OCI-M1 (cell line): ENCODE measurements at regions not wholly inside any gene's neighbourhood (a gene's known extent, or its start where the extent isn't known, plus 50 kb on each side); places are given as distances from the start of the nearest gene placed in this dataset.

Source experiments
- DNase-seq: peaks from one replicate; lab custom pipeline; 2025; lab: John Stamatoyannopoulos, UW

DNA sequence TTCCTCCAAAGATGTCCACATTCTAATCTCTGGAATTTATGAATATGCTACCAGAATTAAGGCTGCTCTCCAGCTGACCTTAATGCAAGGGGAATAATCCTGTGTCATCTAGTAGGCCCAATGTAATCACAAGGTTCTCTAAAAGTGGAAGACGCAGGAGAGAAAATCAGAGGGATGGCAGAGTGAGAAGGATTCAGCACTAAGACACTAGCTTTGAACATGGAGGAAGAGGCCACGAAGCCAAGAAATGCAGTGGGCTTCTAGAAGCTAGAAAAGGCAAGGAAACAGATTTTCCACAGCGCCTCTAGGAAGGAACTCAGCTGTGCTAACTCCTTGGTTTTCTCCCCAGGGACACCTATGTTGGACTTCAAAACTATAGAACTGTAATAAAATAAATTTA is 240.7 kb upstream of the TRAM1L1 start:
- no peak for DNase-seq

DNA sequence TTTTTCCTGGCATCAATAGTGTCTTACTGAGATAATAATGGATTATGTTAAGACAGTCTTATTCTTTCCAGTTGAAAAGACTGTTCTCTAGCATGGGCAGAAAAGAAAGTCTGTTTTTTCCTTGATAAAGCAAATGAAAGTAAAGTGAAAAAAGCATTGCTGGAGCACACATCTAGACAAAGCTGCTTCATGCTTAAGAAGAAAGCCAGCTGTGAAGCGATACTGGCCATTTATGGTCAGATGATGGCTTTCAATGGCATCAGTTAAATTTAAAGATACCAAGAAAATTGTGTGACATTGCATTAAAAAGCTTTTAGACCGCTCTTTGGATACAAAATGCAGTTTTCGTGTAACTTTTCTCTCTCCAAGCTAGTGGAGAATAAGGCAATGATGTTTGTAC is 242.1 kb upstream of the TRAM1L1 start:
- peak; percentile 30 for DNase-seq

DNA sequence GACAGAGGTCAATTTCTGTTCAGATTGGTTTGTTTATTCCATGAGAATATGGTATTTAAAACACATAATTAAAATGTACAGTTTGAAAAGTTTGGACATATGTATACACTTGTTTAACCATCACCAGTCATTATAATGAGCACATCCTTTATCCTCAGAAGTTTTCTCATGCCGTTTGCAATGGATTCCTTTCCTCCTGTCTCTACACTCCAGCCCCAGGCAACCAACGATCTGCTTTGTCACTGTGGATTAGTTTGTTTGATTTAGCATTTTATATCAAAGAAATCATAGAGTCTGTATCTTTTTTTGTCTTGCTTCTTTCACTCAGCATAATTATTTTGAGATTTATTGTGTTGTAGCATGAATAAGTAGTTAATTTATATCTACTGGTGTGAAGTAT is 243.0 kb upstream of the TRAM1L1 start:
- DNase-seq: no peak

DNA sequence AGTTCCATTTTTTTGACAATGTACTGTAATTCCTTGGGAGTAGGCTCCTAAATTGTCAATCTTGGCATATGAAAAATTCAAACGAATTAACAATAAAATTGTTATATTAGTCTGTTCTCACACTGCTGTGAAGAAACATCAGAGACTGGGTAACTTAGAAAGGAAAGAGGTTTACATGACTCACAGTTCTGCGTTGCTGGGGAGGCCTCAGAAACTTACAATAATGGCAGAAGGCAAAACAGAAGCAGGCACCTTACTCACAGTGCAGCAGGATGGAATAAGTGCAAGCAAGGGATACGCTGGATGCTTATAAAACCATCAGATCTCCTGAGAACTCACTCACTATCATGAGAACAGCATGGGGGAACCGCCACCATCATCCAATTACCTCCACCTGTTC is 246.4 kb upstream of the TRAM1L1 start:
- no peak for DNase-seq

DNA sequence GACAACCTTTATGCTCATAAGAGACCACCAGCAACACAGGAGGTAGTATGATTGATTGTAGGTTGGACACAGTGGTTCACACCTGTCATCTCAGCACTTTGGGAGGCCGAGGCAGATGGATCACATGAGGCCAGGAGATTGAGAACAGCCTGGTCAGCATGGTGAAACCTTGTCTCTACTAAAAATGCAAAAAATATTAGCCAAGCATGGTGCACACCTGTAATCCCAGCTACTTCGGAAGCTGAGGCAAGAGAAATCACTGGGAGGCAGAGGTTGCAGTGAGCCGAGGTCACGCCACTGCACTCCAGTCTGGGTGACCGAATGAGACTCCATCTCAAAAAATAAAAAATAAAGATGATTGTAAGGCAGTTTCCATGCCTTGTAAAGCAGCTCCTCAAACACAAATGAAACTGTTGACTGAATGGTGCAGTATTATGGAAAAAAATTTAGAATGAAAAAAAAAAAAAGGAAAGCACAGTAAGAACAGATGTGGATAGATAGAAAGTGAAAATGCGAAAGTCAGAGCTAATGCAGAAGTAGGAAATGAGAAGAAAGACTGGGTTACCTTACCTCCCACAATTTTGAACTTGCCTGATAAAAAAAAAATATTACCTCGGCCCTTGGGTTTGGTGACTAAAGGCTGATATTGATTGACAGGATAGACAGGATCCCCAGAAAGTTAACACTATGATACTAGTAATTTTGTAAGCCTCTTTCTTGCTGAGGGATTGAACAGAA is 249.2 kb upstream of the TRAM1L1 start:
- no peak for DNase-seq

DNA sequence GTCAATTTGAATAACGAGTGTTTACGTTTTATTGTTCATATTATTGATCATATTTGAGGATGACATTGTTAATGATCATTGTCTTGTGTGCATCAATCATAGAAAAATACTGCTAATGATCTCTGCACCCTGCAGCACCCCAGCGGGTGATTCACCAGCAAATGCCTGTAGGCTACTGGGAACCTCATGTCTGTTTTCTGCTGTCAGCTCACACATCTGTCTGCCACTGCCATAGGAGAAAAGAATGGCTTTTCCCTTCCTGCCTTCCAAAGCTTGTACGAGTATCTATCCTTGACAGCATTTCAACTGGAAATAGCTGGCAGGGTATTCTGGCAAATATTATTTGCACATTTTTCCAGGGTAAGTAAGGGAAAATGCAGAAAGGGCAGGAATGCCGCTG is 272.1 kb upstream of the TRAM1L1 start:
- DNase-seq: no peak

DNA sequence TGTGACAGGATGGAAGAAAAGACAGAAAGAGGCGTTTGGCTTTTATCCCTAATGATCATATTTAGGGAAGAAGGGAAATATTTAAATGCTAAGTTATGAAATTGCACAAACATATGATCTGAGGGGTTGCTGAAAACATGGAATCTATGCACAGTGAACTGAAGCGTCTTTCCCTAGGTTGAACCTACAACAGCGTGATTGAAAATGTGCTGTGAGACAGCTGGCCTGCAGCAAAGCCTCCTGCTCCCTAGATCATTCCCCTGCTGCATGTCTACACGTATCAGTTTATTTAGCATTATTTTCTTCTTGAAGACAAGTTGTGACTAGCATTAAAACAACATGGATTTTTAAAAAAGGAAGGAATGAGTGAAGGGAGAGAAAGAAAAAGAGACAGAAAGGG is 272.5 kb upstream of the TRAM1L1 start:
- DNase-seq: no peak

DNA sequence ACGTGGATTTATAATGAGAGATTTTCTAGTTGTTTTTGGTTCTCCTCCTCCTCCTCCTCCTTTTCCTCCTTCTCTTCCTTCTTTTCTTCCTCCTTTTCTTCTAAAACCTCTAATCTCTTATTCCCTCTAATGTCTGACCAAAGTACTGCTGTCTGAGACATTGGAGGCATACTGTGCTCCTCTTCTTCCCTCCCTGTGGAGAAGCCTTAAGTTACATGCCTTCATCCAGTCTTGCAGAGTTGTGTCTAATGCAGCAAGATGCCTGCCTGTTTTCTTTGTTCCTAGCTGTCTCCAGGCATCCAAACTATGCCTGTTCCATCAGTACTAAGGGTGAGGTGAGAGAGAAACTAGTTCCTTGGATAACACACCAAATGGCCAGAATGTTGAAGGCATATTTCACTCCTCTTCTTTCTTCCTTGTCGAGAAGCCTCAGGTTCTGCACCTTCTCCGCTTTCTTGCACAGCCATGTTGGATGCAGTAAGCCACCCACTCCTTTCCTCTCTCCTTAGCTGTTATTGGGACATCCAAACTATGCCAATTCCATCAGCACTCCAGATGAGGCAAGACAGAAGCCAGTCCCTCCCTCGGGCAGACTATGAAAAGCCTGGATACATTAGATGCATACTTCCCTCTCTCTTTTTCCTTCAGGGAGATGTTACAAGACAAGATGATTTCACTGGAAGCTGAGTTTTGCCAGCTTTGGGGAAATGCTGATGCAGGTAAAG is 285.7 kb upstream of the TRAM1L1 start:
- no peak for DNase-seq

DNA sequence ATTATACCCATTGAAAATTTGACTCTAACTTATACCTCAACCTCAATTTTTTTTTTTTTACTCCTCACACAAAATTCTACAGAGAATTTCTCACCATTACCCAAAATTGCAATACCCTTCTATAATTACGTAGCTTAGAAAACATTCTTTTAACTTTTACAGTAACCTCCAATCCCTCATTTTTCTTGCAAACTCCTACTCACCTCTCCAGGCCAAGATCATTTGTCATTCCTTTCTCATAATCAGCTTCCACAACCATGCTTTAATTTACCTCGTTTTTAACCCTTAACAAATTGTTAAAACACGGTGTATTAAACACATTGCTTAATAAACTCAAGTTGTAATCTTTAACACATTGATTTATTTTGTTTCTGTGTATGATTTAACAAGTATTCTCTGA is 289.7 kb upstream of the TRAM1L1 start:
- no peak for DNase-seq

DNA sequence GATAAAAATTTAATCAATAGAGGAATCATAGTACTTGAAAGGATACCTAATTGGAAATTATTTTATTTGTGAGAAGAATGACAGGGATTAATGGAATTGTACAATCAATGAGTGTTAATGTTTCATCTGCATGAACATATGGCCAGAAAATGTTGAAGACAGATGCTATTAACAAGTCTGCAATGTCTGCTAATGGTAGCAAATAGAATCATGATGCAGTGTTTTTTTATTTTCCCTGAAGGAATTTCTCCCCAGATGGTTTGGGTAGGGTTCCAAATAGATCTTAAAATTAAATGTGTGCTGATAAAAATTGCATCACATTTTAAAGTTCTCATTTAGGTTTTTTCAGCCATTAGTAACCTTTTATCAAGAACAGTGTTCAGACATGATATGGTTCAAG is 291.3 kb upstream of the TRAM1L1 start:
- DNase-seq: no peak

DNA sequence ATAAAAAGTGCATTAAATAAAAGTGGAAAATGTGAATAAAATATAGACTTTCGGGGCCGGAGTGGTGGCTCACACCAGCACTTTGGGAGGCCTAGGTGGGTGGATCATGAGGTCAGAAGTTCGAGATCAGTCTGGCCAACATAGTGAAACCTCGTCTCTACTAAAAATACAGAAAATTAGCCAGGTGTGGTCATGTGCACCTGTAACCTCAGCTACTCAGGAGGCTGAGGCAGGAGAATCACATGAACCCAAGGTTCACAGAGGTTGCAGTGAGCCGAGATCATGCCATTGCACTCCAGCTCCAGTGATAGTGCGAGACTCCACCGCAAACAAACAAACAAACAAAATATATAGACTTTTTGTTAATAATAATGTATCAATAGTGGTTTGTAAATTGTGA is 293.6 kb upstream of the TRAM1L1 start:
- no peak for DNase-seq

DNA sequence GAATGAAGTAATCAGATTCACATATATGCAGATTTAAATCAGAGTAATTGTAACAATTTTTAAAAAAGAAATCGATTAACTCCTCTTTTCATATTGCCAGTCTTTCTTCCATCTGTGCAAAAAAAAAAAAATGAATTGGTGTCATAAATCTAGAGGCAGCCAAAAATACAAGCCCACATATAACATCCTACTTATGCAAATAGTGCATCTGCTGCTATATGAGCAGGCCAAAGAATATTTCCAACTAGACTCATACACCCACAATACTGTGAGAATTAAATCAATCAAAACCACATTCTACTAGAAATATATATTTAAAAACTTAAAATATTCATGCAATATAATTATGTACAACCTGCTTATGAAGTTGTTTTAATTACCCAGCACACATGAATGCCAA is 298.1 kb upstream of the TRAM1L1 start:
- DNase-seq: no peak

DNA sequence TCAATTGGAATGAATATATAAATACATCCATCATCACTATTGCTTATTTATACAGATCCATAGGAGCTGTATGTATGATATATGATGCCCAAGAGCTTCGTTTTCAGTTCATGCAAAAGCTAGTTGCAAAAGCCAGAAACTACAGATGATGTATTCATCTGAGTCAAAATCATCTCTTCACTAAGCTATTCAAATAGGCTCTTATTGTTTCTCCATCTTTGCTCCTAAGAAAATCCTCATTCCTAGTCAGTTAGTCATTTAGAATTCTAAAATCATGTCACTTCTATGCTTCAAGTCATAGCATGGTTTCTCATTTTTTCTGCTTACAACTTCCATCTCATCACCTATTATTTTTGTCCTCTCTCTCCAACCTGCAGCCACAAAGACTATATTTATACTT is 300.1 kb upstream of the TRAM1L1 start:
- DNase-seq: no peak

DNA sequence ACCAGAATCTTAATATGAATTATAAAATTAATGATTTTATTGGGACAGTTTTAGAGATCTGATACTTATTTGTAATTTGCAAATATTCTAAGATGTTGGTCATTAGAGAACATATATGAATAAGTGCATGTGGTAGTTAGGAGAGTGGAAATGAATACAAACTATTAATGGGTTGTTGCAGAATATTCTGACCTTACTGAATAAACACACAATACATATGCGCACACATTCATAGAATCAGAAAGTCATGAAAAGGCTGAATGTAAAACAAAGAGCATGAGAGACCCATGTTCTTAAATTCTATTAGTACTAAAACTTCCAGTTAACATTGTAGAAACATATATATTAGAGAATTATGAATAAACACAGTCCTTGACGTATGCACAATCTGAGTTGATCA is 301.7 kb upstream of the TRAM1L1 start:
- DNase-seq: no peak

DNA sequence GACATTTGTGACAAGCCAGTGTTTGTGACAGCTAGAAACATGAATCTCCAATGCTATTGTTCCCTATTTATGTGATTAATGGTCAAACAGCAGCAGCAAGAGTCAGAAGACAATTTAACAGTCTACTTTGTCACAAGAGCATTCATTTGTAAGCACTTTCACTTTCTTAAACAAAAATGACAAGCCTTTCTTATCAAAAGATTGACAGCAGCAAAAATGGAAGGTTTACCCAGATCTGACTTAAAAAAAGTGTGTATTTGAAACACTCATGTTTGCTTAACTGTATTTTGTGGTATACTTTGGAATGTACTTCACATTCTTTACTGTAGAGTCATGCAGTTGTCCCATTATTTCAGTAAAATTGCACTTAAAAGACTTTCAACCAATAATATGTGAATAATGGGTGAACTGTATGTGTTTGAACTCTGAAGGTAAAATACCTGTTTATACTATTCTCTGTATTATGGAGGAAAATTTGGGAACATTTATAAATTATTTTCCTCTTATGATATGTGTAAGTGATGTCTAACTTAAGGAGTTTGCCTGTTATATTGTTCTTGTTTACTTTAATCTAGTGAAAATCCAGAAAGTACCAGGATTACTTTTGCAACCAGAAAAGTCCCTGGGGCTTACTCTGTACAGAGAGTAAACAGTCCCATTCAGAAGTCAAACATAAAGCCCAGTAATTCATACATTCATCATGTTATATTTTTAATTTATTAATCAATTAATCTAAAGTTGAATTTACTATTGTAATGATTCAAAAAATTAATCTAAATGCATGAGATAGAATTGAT is 314.9 kb upstream of the TRAM1L1 start:
- peak; percentile 53 for DNase-seq

DNA sequence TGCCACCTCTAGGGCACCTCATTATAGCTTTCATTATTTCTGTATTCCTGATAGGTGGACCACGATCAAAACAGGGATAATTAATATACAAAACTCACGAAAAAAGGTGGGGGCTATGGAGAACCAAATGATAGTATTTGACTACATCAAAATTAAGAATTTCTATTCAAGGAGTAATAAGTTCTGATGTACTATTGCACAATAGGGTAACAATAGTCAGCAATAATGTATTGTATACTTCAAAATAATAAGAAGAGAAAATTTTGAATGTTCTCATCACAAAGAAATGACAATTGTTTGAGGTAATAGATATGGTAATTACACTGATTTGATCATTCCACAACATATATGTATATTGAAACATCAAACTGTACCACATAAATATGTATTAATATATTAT is 327.3 kb upstream of the TRAM1L1 start:
- no peak for DNase-seq

DNA sequence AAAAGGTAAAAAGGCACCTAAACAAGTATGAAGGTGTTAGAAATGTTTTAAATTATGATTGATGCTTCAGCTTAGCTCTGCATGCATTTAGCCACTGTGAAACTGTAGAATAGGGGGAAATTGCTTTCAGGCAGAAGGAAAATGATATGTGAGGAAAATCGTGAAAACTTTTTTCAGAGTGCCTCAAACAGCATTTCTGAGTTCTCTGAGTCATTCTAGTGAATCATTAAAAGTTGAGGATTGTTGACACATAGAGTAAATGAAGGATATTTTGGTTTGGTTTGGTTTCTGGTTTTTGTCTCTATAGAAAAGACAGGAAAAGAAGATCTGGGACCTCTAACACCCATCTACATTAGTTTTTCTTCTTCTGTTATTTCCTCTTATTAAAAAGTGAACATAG is 332.5 kb upstream of the TRAM1L1 start:
- no peak for DNase-seq

DNA sequence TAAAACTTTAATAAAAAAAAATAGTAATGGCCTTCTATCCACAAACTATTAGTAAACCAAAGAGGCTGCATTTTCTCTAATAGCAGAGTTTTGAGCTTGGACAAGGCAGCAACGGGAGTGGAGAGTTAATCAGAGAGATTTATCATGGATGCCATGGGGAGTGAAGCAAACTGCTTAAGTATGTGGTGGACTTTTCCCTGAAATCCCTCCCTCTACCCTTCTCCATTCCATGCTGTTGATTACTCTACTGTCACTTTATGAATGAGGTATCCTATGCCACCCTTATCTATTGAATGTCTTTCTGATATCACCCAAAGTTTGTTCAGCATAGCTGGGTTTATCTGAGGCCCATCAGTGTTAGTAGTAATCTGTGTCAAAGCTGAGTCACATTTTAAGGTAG is 335.6 kb upstream of the TRAM1L1 start:
- DNase-seq: no peak

DNA sequence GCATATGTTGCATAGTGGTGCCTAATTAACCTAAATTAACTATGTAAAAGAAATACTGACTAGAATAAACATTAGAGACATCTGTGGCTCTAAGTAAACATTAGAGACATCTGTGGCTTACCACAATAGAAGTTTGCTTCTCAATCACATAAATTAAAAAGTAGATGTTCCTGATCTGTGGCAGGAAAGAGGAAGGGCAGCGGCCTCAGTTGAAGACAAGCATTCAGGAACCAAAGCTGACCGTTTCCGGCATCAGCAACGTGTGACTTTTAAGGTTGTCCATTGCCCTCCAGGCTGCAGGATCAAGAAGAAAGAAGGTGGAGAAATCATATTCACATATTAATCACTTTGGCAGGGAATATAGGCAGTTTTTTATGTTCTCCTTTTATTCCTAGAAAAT is 336.3 kb upstream of the TRAM1L1 start:
- no peak for DNase-seq

DNA sequence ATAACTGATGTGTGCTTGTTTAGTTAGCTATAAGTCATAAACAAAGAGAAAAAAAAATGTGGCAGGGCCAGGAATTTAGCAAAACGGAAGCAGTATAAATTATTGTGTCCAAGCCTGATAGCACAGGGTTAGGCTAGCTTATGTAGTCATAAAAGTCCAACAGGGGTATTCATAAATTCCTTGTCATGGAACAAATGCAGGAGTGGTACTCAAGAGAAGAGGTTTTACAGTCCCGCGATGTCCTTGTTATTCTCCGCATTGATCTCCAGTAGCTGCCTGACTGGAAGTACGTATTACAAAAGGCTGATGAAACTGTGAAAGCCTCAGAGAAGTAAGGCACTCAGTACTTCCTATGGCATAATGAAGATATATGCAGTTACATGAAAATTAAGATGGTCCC is 336.9 kb upstream of the TRAM1L1 start:
- no peak for DNase-seq

DNA sequence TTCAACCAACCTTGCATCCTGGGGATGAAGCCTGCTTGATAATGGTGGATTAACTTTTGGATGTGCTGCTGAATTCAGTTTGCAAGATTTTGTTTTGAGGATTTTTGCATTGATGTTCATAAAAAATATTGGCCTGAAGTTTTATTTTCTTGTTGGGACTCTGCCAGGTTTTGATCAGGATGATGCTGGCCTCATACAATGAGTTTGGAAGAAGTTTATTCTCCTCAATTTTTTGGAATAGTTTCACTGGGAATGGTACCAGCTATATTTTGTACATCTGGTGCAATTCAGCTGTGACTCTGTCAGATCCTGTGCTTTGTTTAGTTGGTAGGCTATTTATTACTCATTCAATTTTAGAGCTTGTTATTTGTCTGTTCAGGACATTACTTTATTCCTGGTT is 340.3 kb upstream of the TRAM1L1 start:
- no peak for DNase-seq

DNA sequence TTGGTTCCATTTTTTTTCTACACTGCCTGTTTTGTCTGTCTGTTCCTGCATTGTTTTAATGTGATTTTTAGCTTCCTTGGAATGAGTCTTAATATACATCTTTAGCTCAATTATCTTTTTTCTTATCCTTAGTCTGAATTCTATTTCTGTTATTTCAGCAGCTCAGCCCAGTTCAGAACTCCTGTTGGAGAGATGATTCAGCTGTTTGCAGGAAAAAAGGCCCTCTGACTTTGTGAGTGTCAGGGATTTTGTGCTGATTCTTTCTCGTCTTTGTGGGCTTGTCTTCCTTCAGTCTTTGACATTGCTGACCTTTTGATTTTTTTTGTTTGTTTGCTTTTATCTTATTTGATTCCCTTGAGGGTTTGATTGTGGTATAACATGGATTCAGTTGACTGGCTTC is 343.2 kb upstream of the TRAM1L1 start:
- DNase-seq: no peak

DNA sequence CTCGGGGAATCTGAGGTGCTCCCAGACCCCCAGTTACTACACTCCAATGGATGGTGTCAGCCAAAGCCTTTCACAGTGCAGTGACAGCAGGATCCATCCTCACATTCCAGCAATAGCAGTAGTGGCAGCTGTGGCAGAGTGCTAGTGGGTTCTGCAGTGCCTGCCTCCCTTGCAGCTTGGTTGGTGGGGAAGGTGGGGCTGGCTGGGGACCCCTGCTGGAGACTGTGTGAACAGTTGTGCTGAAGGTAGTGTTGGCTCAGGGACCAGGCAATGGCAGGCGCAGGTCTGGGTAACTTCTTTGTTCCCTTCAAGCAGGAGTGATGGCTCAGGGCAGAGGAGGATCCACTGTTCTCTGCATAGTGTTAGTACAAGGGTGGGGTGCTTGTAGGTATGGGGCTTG is 343.7 kb upstream of the TRAM1L1 start:
- peak; percentile 3 for DNase-seq
